ENCODE measurements at regions not wholly inside any gene's neighbourhood (a gene's known extent, or its start where the extent isn't known, plus 50 kb on each side); places are given as distances from the start of the nearest gene placed in this dataset.

- TF ChIP-seq, protein P1, sequence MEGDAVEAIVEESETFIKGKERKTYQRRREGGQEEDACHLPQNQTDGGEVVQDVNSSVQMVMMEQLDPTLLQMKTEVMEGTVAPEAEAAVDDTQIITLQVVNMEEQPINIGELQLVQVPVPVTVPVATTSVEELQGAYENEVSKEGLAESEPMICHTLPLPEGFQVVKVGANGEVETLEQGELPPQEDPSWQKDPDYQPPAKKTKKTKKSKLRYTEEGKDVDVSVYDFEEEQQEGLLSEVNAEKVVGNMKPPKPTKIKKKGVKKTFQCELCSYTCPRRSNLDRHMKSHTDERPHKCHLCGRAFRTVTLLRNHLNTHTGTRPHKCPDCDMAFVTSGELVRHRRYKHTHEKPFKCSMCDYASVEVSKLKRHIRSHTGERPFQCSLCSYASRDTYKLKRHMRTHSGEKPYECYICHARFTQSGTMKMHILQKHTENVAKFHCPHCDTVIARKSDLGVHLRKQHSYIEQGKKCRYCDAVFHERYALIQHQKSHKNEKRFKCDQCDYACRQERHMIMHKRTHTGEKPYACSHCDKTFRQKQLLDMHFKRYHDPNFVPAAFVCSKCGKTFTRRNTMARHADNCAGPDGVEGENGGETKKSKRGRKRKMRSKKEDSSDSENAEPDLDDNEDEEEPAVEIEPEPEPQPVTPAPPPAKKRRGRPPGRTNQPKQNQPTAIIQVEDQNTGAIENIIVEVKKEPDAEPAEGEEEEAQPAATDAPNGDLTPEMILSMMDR (IDR thresholded peaks at IDR 0.05): no peak
- no peak for TF ChIP-seq POLR2A (IDR thresholded peaks at IDR 0.05)
Observed at GRCh38 chr4:64001229-64001898, 407.9 kb downstream of the TECRL start.

Measured in Peyer's patch (tissue), 4 donors.